ENCODE measurements at regions not wholly inside any gene's neighbourhood (a gene's known extent, or its start where the extent isn't known, plus 50 kb on each side); places are given as distances from the start of the nearest gene placed in this dataset.
A peak's percentile ranks its signal among the peaks of the same experiment; 100 is the strongest.
"Not testable (repeated sequence)": the region's sequence is repeated elsewhere in the genome, so short reads cannot be mapped to it uniquely, and the experiment has no call there.

GRCh38 chr11:81365496-81365895, 1368.2 kb downstream of the FAM181B start:
- Mint-ChIP-seq H3K9me3 (peaks cover 0 to 3% (median 2%) of the 10 kb centered on the region in 3 donors), H3K36me3 (no peaks in the 10 kb centered on the region), H3K4me3 (peak overlapping the region in 1 of 4 donors; percentile 1), H3K27me3 (no peaks in the 10 kb centered on the region), H3K27ac (no peak overlapping the region), H3K4me1 (no peaks in the 10 kb centered on the region)

GRCh38 chr11:81359476-81359875, 1374.2 kb downstream of the FAM181B start:
- H3K36me3 Mint-ChIP-seq, result no peaks in the 10 kb centered on the region
- peaks cover 3 to 7% (median 4%) of the 10 kb centered on the region in 3 donors for H3K9me3 Mint-ChIP-seq
- no peaks in the 10 kb centered on the region for H3K4me1 Mint-ChIP-seq
- H3K27me3 Mint-ChIP-seq, result no peaks in the 10 kb centered on the region
- no peak overlapping the region for H3K27ac Mint-ChIP-seq
- H3K4me3 Mint-ChIP-seq, result no peak overlapping the region

- no peak overlapping the region for H3K4me3 Mint-ChIP-seq
- H3K36me3 Mint-ChIP-seq, result no peaks in the 10 kb centered on the region
- no peaks in the 10 kb centered on the region for H3K27me3 Mint-ChIP-seq
- H3K4me1 Mint-ChIP-seq, result no peaks in the 10 kb centered on the region
- no peak overlapping the region for H3K27ac Mint-ChIP-seq
- peaks cover 0 to 10% (median 3%) of the 10 kb centered on the region in 3 donors for H3K9me3 Mint-ChIP-seq
Observed at GRCh38 chr11:81345609-81346008, 1388.1 kb downstream of the FAM181B start.

- no peak overlapping the region for H3K4me3 Mint-ChIP-seq
- H3K9me3 Mint-ChIP-seq, result peaks cover 0 to 10% (median 3%) of the 10 kb centered on the region in 3 donors
Observed at GRCh38 chr11:81342966-81343365, 1390.7 kb downstream of the FAM181B start.

GRCh38 chr11:81340225-81340624, 1393.4 kb downstream of the FAM181B start:
- H3K27me3 Mint-ChIP-seq, result no peaks in the 10 kb centered on the region
- no peaks in the 10 kb centered on the region for H3K36me3 Mint-ChIP-seq
- H3K27ac Mint-ChIP-seq, result no peak overlapping the region
- no peaks in the 10 kb centered on the region for H3K4me1 Mint-ChIP-seq
- H3K9me3 Mint-ChIP-seq, result peaks cover 0 to 6% (median 0%) of the 10 kb centered on the region in 3 donors
- H3K4me3 Mint-ChIP-seq, result no peak overlapping the region

More at GRCh38 chr11:81342966-81343365, 1390.7 kb downstream of the FAM181B start:
- H3K36me3 Mint-ChIP-seq, result no peaks in the 10 kb centered on the region
- H3K4me1 Mint-ChIP-seq, result no peaks in the 10 kb centered on the region
- H3K27me3 Mint-ChIP-seq, result no peaks in the 10 kb centered on the region
- H3K27ac Mint-ChIP-seq, result no peak overlapping the region

GRCh38 chr11:81339521-81339920, 1394.1 kb downstream of the FAM181B start:
- no peaks in the 10 kb centered on the region for H3K4me1 Mint-ChIP-seq
- H3K9me3 Mint-ChIP-seq, result peaks cover 0 to 8% (median 0%) of the 10 kb centered on the region in 3 donors
- H3K27ac Mint-ChIP-seq, result no peak overlapping the region
- no peak overlapping the region for H3K4me3 Mint-ChIP-seq
- H3K36me3 Mint-ChIP-seq, result no peaks in the 10 kb centered on the region
- H3K27me3 Mint-ChIP-seq, result no peaks in the 10 kb centered on the region

GRCh38 chr11:81337756-81338155, 1395.9 kb downstream of the FAM181B start:
- Mint-ChIP-seq H3K27me3 (no peaks in the 10 kb centered on the region), H3K36me3 (no peaks in the 10 kb centered on the region), H3K4me1 (no peaks in the 10 kb centered on the region)

GRCh38 chr11:81332276-81332675, 1401.4 kb downstream of the FAM181B start:
- Mint-ChIP-seq H3K4me3 (no peak overlapping the region), H3K36me3 (no peaks in the 10 kb centered on the region), H3K27me3 (no peaks in the 10 kb centered on the region), H3K27ac (no peak overlapping the region), H3K4me1 (no peaks in the 10 kb centered on the region), H3K9me3 (peaks cover under 1 to 6% (median 4%) of the 10 kb centered on the region in 3 donors)

More at GRCh38 chr11:81337756-81338155, 1395.9 kb downstream of the FAM181B start:
- H3K4me3 Mint-ChIP-seq, result no peak overlapping the region
- no peak overlapping the region for H3K27ac Mint-ChIP-seq
- H3K9me3 Mint-ChIP-seq, result peaks cover 0 to 9% (median 2%) of the 10 kb centered on the region in 3 donors

GRCh38 chr11:81331611-81332235, 1401.9 kb downstream of the FAM181B start:
- H3K27ac Mint-ChIP-seq, result no peak overlapping the region
- H3K4me3 Mint-ChIP-seq, result no peak overlapping the region
- H3K36me3 Mint-ChIP-seq, result no peaks in the 10 kb centered on the region
- H3K4me1 Mint-ChIP-seq, result no peaks in the 10 kb centered on the region
- H3K9me3 Mint-ChIP-seq, result peaks cover 3 to 5% (median 4%) of the 10 kb centered on the region in 3 donors
- H3K27me3 Mint-ChIP-seq, result no peaks in the 10 kb centered on the region

GRCh38 chr11:81331088-81331487, 1402.6 kb downstream of the FAM181B start:
- Mint-ChIP-seq H3K27me3 (no peaks in the 10 kb centered on the region), H3K9me3 (peaks cover 3 to 4% (median 3%) of the 10 kb centered on the region in 3 donors), H3K4me3 (no peak overlapping the region), H3K4me1 (no peaks in the 10 kb centered on the region), H3K27ac (no peak overlapping the region), H3K36me3 (no peaks in the 10 kb centered on the region)

GRCh38 chr11:81303038-81303664, 1430.5 kb downstream of the FAM181B start:
- H3K36me3 Mint-ChIP-seq, result peaks cover 2% of the 10 kb centered on the region
- no peak overlapping the region for H3K4me3 Mint-ChIP-seq
- peaks cover 0 to 9% (median 0%) of the 10 kb centered on the region in 3 donors for H3K9me3 Mint-ChIP-seq
- H3K4me1 Mint-ChIP-seq, result peaks cover 0 to 3% (median 0%) of the 10 kb centered on the region in 3 donors
- H3K27ac Mint-ChIP-seq, result peak overlapping the region in 1 of 3 donors; percentile 29
- no peaks in the 10 kb centered on the region for H3K27me3 Mint-ChIP-seq

GRCh38 chr11:81301166-81301830, 1432.4 kb downstream of the FAM181B start:
- Mint-ChIP-seq H3K4me3 (no peak overlapping the region), H3K4me1 (peaks cover 0 to 3% (median 0%) of the 10 kb centered on the region in 3 donors), H3K27ac (no peak overlapping the region), H3K9me3 (peaks cover 0 to 9% (median 0%) of the 10 kb centered on the region in 3 donors), H3K27me3 (no peaks in the 10 kb centered on the region), H3K36me3 (peaks cover 2% of the 10 kb centered on the region)

GRCh38 chr11:81286959-81287358, 1446.7 kb downstream of the FAM181B start:
- Mint-ChIP-seq H3K27ac (no peak overlapping the region), H3K4me1 (no peaks in the 10 kb centered on the region), H3K9me3 (peaks cover 2 to 9% (median 6%) of the 10 kb centered on the region in 3 donors), H3K27me3 (no peaks in the 10 kb centered on the region), H3K4me3 (no peak overlapping the region), H3K36me3 (peaks cover 1% of the 10 kb centered on the region)

- H3K4me1 Mint-ChIP-seq, result no peaks in the 10 kb centered on the region
Observed at GRCh38 chr11:81286550-81286949, 1447.1 kb downstream of the FAM181B start.

GRCh38 chr11:81280228-81280627, 1453.4 kb downstream of the FAM181B start:
- not testable (repeated sequence) for H3K4me3 Mint-ChIP-seq, H3K36me3 Mint-ChIP-seq, H3K9me3 Mint-ChIP-seq, H3K4me1 Mint-ChIP-seq, H3K27me3 Mint-ChIP-seq, H3K27ac Mint-ChIP-seq

More at GRCh38 chr11:81286550-81286949, 1447.1 kb downstream of the FAM181B start:
- H3K27me3 Mint-ChIP-seq, result no peaks in the 10 kb centered on the region
- H3K36me3 Mint-ChIP-seq, result peaks cover 1% of the 10 kb centered on the region
- no peak overlapping the region for H3K4me3 Mint-ChIP-seq
- H3K27ac Mint-ChIP-seq, result no peak overlapping the region
- H3K9me3 Mint-ChIP-seq, result peaks cover 2 to 9% (median 6%) of the 10 kb centered on the region in 3 donors

All from IgD-negative memory B cell (primary cell).